ENCODE measurements at regions not wholly inside any gene's neighbourhood (a gene's known extent, or its start where the extent isn't known, plus 50 kb on each side); places are given as distances from the start of the nearest gene placed in this dataset.
"Not testable (repeated sequence)": the region's sequence is repeated elsewhere in the genome, so short reads cannot be mapped to it uniquely, and the experiment has no call there.

DNA sequence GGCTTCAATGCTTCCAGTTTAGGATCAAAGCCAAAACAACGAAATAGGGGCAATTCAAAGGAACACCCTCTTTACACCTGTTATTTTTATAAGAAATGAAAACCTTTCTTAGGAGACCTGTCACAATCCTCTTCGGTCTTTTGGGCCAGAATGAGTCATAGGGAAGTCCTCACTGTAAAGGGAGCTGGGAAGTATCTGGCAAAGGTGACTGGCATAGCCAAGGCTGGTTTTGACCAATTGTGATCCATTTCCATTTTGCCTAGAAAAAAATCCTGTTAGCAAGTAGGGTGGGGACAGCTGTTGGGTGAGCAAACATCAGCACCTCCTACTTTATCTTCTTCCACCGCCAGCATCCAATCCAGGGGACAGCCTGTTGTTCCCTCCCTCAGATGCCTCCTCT, 343.2 kb upstream of the SULF2 start (continued):
- TF ChIP-seq, protein P1, sequence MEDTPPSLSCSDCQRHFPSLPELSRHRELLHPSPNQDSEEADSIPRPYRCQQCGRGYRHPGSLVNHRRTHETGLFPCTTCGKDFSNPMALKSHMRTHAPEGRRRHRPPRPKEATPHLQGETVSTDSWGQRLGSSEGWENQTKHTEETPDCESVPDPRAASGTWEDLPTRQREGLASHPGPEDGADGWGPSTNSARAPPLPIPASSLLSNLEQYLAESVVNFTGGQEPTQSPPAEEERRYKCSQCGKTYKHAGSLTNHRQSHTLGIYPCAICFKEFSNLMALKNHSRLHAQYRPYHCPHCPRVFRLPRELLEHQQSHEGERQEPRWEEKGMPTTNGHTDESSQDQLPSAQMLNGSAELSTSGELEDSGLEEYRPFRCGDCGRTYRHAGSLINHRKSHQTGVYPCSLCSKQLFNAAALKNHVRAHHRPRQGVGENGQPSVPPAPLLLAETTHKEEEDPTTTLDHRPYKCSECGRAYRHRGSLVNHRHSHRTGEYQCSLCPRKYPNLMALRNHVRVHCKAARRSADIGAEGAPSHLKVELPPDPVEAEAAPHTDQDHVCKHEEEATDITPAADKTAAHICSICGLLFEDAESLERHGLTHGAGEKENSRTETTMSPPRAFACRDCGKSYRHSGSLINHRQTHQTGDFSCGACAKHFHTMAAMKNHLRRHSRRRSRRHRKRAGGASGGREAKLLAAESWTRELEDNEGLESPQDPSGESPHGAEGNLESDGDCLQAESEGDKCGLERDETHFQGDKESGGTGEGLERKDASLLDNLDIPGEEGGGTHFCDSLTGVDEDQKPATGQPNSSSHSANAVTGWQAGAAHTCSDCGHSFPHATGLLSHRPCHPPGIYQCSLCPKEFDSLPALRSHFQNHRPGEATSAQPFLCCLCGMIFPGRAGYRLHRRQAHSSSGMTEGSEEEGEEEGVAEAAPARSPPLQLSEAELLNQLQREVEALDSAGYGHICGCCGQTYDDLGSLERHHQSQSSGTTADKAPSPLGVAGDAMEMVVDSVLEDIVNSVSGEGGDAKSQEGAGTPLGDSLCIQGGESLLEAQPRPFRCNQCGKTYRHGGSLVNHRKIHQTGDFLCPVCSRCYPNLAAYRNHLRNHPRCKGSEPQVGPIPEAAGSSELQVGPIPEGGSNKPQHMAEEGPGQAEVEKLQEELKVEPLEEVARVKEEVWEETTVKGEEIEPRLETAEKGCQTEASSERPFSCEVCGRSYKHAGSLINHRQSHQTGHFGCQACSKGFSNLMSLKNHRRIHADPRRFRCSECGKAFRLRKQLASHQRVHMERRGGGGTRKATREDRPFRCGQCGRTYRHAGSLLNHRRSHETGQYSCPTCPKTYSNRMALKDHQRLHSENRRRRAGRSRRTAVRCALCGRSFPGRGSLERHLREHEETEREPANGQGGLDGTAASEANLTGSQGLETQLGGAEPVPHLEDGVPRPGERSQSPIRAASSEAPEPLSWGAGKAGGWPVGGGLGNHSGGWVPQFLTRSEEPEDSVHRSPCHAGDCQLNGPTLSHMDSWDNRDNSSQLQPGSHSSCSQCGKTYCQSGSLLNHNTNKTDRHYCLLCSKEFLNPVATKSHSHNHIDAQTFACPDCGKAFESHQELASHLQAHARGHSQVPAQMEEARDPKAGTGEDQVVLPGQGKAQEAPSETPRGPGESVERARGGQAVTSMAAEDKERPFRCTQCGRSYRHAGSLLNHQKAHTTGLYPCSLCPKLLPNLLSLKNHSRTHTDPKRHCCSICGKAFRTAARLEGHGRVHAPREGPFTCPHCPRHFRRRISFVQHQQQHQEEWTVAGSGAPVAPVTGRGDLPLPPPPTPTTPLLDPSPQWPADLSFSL (CRISPR knock-in tag; IDR thresholded peaks at IDR 0.05), result no peak
- no peak for TF ChIP-seq ZNF530 (CRISPR knock-in tag; IDR thresholded peaks at IDR 0.05; ENCODE audit: low read depth)
- TF ChIP-seq ELF3 (CRISPR knock-in tag; IDR thresholded peaks at IDR 0.05), result no peak
- TF ChIP-seq TOPORS (CRISPR knock-in tag; IDR thresholded peaks at IDR 0.05), result no peak
- no peak for TF ChIP-seq ZSCAN21 (CRISPR knock-in tag; IDR thresholded peaks at IDR 0.05; ENCODE audit: borderline replicate concordance)

DNA sequence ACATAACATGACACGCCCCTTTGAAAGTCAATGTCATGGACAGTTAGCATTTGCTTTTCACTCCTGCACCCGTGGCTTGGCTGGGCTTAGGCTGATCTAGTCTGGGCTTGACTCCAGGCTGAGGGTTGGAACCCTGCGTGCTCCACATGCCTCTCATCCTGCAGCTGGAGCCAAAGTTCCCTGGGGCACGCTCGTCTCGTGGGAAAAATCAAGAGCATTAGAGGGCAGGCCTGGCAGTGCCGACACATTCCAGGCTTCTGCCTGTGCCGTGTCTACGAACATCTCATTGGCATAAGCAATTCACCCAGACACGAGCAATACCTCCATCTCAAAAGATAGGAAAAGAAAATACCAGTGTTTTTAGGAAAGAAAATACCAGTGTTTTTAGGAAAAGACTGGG, 342.7 kb upstream of the SULF2 start:
- intact Hi-C loops (cut with micrococcal nuclease; ENCODE audit: unreplicated experiment); H3K27me3 ChIP-seq (ENCODE audit: control insufficient read depth in 1 of 2, insufficient read depth in 2 of 2, low read length in 2 of 2); H2AFZ ChIP-seq (ENCODE audit: low read length); H3K36me3 ChIP-seq (replicated peaks in 1 of 2; ENCODE audit: control insufficient read depth in 1 of 2, insufficient read depth in 2 of 2, low read length in 2 of 2); POLR2A ChIA-PET; H3K4me3 ChIP-seq (replicated peaks in 1 of 3; ENCODE audit: insufficient read depth in 1 of 3, low read depth in 2 of 3, low read length in 3 of 3); H3K4me2 ChIP-seq (ENCODE audit: low read depth, low read length); CTCF ChIA-PET (ENCODE audit: low intra/inter-chr PET ratio, low total read pairs); H3K9ac ChIP-seq (ENCODE audit: insufficient read depth, low read depth, low read length); H4K20me1 ChIP-seq (ENCODE audit: insufficient read depth, low read length); ATAC-seq; BruUV-seq (replicated peaks); FAIRE-seq; H3K79me2 ChIP-seq (ENCODE audit: insufficient read depth, low read length); H3K27ac ChIP-seq (ENCODE audit: extremely low read length, insufficient read depth, low read length); H3K9me3 ChIP-seq (ENCODE audit: low read length); DNase-seq (ENCODE audit: low spot score); in situ Hi-C loops (cut with HindIII; ENCODE audit: extremely low pct_ligation_motif_present, low pct_unique_long_range_greater_than_20kb): not testable (repeated sequence)
- H3K4me1 ChIP-seq (ENCODE audit: insufficient read depth, low read length), result peaks cover 46% of the 10 kb centered on the region
- WGBS (ENCODE audit: low lambda C conversion rate), result 68% methylated on average over 10 of the region's 10 CpGs
